ENCODE measurements at regions not wholly inside any gene's neighbourhood (a gene's known extent, or its start where the extent isn't known, plus 50 kb on each side); places are given as distances from the start of the nearest gene placed in this dataset.

- TF ChIP-seq CTCF (IDR thresholded peaks at IDR 0.05): no peak
- ATAC-seq (ENCODE audit: low FRiP score) (no peak), DNase-seq (ENCODE audit: low spot score) (no peak)
These were observed 609.0 kb downstream of the QKI start for GRCh38 chr6:164023535-164023934.

DNA sequence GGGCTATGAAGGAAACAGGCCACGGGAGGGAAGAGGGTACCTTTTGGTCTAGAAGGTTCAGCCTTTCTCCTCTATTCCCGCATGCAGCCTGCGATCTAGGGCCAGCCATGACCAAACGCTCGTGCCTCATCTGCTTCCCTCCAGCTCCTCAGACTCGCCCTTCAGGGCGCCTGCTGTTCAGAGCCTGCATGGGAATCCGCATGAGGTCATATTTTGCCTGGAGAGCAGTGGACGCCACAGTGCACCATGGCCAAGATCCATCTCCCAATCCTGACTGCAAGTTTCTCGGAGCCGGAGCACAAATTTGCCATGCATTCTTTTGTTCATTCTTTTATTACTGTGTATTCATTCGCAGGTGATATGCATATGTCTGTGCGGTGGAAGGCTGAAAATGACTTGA lies 608.1 kb downstream of the QKI start:
- ATAC-seq (ENCODE audit: low FRiP score): no peak
- no peak for DNase-seq (ENCODE audit: low spot score)

GRCh38 chr6:164021589-164022250 lies 607.2 kb downstream of the QKI start:
- no peak for TF ChIP-seq CTCF (IDR thresholded peaks at IDR 0.05)
- DNase-seq (ENCODE audit: low spot score) (no peak), ATAC-seq (ENCODE audit: low FRiP score) (no peak)

More for the DNA sequence above, 608.1 kb downstream of the QKI start:
- TF ChIP-seq CTCF (IDR thresholded peaks at IDR 0.05): no peak

DNA sequence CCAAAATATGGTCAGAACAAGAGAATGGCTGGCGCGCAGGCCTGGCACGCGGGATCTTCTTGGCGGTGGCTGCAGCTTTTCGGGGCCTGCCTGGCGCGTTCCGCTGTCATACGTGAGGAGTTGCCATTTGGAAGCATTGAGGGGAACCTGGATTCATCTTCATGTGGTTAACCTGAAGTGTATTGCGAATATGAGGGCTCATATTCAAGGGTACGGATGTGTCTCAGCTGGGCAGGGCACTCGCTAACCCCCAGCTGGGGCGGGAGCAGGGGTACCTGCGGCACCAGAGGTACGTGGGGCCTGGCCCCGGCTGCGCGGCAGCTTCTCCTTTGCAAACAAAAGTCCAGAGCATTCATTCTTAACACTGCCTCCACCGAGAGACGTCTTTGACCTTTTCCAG lies 605.6 kb downstream of the QKI start:
- no peak for ATAC-seq (ENCODE audit: low FRiP score)

GRCh38 chr6:164018133-164018532 lies 603.6 kb downstream of the QKI start:
- TF ChIP-seq CTCF (IDR thresholded peaks at IDR 0.05): no peak
- no peak for DNase-seq (ENCODE audit: low spot score)
- ATAC-seq (ENCODE audit: low FRiP score): no peak

More for the DNA sequence above, 605.6 kb downstream of the QKI start:
- DNase-seq (ENCODE audit: low spot score): no peak
- no peak for TF ChIP-seq CTCF (IDR thresholded peaks at IDR 0.05)

DNA sequence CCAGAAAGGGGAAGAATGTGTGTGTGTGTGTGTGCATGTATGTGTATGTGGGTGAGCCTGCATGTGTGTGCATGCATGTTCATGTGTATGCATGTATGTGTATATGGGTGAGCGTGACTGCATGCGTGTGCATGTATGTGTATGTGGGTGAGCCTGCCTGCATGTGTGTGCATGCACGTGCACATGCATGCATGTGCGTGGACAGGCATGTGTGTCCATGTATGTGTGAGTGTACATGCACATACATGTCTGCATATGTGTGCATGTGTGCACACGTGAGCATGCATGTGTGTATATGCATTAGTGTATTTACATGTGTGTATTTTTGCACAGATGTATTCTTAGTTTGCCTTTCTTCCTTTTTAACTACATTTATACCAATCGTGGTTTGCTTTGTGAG lies 601.5 kb downstream of the QKI start:
- no peak for TF ChIP-seq CTCF (IDR thresholded peaks at IDR 0.05)
- ATAC-seq (ENCODE audit: low FRiP score) (no peak), DNase-seq (ENCODE audit: low spot score) (no peak)

GRCh38 chr6:164015088-164015484 lies 600.6 kb downstream of the QKI start:
- ATAC-seq (ENCODE audit: low FRiP score) (no peak), DNase-seq (ENCODE audit: low spot score) (no peak)
- TF ChIP-seq CTCF (IDR thresholded peaks at IDR 0.05): no peak
